Progenitor cell of endocrine pancreas (in vitro differentiated cells): ENCODE measurements at regions not wholly inside any gene's neighbourhood (a gene's known extent, or its start where the extent isn't known, plus 50 kb on each side); places are given as distances from the start of the nearest gene placed in this dataset.

Source experiments
- DNase-seq: peaks from one replicate; pipeline ENCODE4 v3.0.0; 2021; ENCODE audit warnings: low spot score; ENCODE audit not compliant: unreplicated experiment
- H3K27ac Mint-ChIP-seq: 2 replicates; pipeline ENCODE4 v1.8.0; 2021; ENCODE audit warnings: mild to moderate bottlenecking, moderate library complexity, mixed read lengths
- H3K27me3 Mint-ChIP-seq: 2 replicates; pipeline ENCODE4 v1.8.0; 2021; ENCODE audit warnings: mixed read lengths
- H3K36me3 Mint-ChIP-seq: 2 replicates; pipeline ENCODE4 v1.8.0; 2022; ENCODE audit warnings: mixed read lengths; ENCODE audit not compliant: insufficient read depth
- H3K4me1 Mint-ChIP-seq: 2 replicates; pipeline ENCODE4 v1.8.0; 2021; ENCODE audit warnings: low read depth, mixed read lengths
- H3K4me3 Mint-ChIP-seq: 2 replicates; pipeline ENCODE4 v1.8.0; 2021; ENCODE audit warnings: low read depth, mild to moderate bottlenecking, moderate library complexity, mixed read lengths
- H3K9me3 Mint-ChIP-seq: 2 replicates; pipeline ENCODE4 v1.8.0; 2021; ENCODE audit warnings: low read depth, mixed read lengths
- TF ChIP-seq, protein P1 (sequence below): fragments of 200-600 bp; sonication (generic); IDR thresholded peaks from one replicate; pipeline ENCODE4 v1.5.0; 2021; ENCODE audit warnings: antibody characterized with exemption, mild to moderate bottlenecking; ENCODE audit not compliant: unreplicated experiment

DNA sequence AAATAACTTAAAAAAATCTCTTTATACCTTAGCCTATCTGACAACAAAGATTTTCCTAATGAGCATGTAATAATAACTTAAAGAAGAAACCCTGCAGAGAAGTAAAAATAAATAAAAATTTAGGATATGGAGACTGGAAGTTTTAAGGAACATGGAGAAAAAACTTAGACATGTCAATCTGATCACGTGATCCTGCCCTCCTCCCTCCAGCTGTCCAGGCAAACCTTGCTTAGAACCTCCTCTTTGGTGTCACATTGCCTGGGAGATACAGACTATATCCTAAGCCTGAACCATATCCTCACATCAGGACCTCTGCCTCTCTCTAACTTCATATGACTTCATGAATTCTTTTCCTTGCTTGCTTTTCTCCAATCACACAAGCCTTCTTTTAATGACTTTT is 275.5 kb downstream of the CNTN3 start:
- Mint-ChIP-seq H3K36me3 (peaks cover 11% of the 10 kb centered on the region), H3K9me3 (no peaks in the 10 kb centered on the region), H3K4me3 (no peak overlapping the region), H3K27me3 (no peaks in the 10 kb centered on the region), H3K27ac (no peak overlapping the region), H3K4me1 (no peaks in the 10 kb centered on the region)
- TF ChIP-seq, protein P1, sequence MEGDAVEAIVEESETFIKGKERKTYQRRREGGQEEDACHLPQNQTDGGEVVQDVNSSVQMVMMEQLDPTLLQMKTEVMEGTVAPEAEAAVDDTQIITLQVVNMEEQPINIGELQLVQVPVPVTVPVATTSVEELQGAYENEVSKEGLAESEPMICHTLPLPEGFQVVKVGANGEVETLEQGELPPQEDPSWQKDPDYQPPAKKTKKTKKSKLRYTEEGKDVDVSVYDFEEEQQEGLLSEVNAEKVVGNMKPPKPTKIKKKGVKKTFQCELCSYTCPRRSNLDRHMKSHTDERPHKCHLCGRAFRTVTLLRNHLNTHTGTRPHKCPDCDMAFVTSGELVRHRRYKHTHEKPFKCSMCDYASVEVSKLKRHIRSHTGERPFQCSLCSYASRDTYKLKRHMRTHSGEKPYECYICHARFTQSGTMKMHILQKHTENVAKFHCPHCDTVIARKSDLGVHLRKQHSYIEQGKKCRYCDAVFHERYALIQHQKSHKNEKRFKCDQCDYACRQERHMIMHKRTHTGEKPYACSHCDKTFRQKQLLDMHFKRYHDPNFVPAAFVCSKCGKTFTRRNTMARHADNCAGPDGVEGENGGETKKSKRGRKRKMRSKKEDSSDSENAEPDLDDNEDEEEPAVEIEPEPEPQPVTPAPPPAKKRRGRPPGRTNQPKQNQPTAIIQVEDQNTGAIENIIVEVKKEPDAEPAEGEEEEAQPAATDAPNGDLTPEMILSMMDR = no peak
- DNase-seq = no peak

DNA sequence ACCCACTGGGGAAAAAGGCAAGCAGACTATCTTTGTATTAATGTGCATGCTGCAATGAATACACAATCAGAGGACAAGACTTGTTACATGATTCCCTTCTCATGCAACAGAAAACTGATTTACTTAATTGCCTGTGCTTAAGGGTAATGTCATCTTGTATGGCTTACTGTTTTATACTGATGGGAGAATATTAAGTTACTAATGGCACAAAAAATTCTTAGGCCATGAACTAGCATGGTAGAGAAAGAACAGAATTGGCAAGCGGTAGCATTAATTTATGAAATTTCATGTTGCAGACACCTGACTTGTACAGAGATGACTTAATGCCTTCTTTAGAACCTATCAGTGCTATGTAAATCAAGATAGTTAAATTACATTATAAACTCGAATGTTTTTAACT is 282.3 kb downstream of the CNTN3 start:
- Mint-ChIP-seq H3K27me3 (no peaks in the 10 kb centered on the region), H3K4me1 (peaks cover 3% of the 10 kb centered on the region), H3K36me3 (peaks cover 9% of the 10 kb centered on the region), H3K4me3 (no peak overlapping the region), H3K27ac (no peak overlapping the region), H3K9me3 (no peaks in the 10 kb centered on the region)
- TF ChIP-seq, protein P1 = no peak
- DNase-seq = no peak

DNA sequence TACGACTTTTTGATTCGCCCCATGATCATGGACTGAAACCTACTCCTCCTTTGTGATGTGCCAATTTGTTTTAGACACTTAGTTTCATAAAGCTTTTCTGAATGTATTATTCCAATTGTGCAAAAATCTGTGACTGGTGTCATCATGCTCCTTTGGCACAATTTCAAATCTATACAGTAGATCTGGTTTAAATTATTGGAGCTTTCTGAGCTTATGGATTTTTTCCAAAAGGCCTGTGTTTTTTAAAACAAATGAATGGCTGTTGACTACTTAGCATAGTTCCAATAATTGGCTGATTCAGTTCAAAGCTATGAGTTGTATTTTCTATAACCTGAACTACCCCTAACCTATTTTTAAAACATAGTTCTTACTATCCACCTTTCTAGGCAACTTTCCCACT is 282.7 kb downstream of the CNTN3 start:
- no peak overlapping the region for H3K4me3 Mint-ChIP-seq
- DNase-seq = no peak
- TF ChIP-seq, protein P1 = no peak

DNA sequence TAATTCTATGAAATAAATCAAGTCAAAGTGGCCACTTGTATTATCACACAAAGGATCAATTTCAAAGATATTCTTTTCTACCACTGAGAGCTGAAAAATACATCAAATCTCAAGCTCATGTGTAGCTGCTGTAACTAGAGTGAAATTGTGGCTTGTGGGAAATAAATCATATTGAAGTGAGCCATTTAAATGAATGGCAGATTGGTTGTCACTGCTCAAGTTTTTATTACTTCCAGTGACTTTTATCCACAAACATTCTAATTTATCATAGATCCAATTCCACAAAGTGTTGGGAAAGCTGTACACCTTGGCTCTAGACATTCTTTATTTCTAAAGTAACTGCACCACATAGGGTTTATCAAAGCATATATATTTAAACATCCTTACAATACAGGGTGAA is 285.4 kb downstream of the CNTN3 start:
- Mint-ChIP-seq H3K27ac (no peak overlapping the region), H3K9me3 (no peaks in the 10 kb centered on the region), H3K4me3 (no peak overlapping the region), H3K36me3 (peaks cover 4% of the 10 kb centered on the region), H3K27me3 (no peaks in the 10 kb centered on the region), H3K4me1 (peaks cover 3% of the 10 kb centered on the region)
- no peak for DNase-seq
- TF ChIP-seq, protein P1 = no peak

More for the DNA sequence above, 282.7 kb downstream of the CNTN3 start:
- H3K27ac Mint-ChIP-seq = no peak overlapping the region
- H3K9me3 Mint-ChIP-seq = no peaks in the 10 kb centered on the region
- H3K27me3 Mint-ChIP-seq = no peaks in the 10 kb centered on the region
- H3K36me3 Mint-ChIP-seq = peaks cover 9% of the 10 kb centered on the region
- H3K4me1 Mint-ChIP-seq = peaks cover 3% of the 10 kb centered on the region

DNA sequence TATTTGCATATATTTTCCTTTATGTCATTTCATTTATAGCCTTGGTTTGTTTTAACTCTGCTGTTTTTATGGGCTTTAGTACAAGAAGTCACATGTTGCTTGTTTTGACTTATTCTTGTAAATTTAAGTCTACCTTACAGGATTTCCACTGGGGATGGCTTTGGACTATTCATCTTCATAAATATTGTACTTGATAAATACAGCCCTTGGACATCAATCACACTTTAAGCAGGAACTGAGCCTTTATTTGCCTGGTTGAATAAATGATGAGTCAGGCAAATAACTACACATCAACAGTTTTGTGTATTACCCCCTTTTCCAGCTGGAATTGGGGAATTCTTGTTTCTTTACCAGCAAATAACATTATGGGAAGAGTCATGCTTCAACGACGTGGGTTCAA is 286.0 kb downstream of the CNTN3 start:
- Mint-ChIP-seq H3K36me3 (peaks cover 3% of the 10 kb centered on the region), H3K9me3 (no peaks in the 10 kb centered on the region), H3K4me3 (no peak overlapping the region), H3K27me3 (no peaks in the 10 kb centered on the region), H3K4me1 (peaks cover 3% of the 10 kb centered on the region), H3K27ac (no peak overlapping the region)
- TF ChIP-seq, protein P1 = no peak
- DNase-seq = no peak

DNA sequence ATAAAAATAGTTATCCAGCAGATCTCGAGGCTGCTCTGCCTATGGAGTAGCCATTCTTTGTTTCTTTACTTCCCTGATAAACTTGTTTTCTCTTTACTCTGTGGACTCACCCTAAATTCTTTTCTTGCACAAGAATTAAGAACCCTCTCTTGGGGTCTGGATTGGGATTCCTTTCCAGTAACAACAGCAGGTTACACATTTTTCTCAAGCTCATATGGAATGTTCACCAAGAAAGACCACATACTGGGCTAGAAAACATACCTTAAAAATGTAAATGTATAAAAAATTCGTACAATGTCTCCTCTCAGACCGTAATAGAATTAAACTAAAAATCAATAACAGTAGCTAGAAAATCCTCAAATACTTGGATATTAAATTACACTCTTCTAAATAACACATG is 299.2 kb downstream of the CNTN3 start:
- peaks cover 19% of the 10 kb centered on the region for H3K9me3 Mint-ChIP-seq
- no peaks in the 10 kb centered on the region for H3K27me3 Mint-ChIP-seq
- TF ChIP-seq, protein P1 = no peak
- DNase-seq = no peak
- no peaks in the 10 kb centered on the region for H3K4me1 Mint-ChIP-seq
- H3K4me3 Mint-ChIP-seq = no peak overlapping the region
- peaks cover 20% of the 10 kb centered on the region for H3K36me3 Mint-ChIP-seq
- no peak overlapping the region for H3K27ac Mint-ChIP-seq
